DOHH2 (cell line): ENCODE measurements at regions not wholly inside any gene's neighbourhood (a gene's known extent, or its start where the extent isn't known, plus 50 kb on each side); places are given as distances from the start of the nearest gene placed in this dataset.

Experiments used
- H3F3A ChIP-seq: fragments of 200-600 bp; sonication (generic), shearing (Covaris generic); 2 replicates; pipeline ENCODE4 v1.6.0; 2016; ENCODE audit warnings: antibody characterized with exemption, mild to moderate bottlenecking; ENCODE audit not compliant: control insufficient read depth, insufficient read depth
- H3K27ac ChIP-seq: fragments of 200-600 bp; sonication (generic); 2 replicates; pipeline ENCODE4 v1.5.1; 2014; ENCODE audit warnings: low read depth, mild to moderate bottlenecking, low read length, moderate library complexity
- H3K27me3 ChIP-seq: fragments of 200-600 bp; sonication (generic); 2 replicates; pipeline ENCODE4 v1.6.1; 2014; ENCODE audit warnings: mild to moderate bottlenecking, low read length, mixed read lengths; ENCODE audit not compliant: control insufficient read depth
- H3K36me3 ChIP-seq: fragments of 200-600 bp; sonication (generic); 2 replicates; pipeline ENCODE4 v1.6.1; 2014; ENCODE audit warnings: mild to moderate bottlenecking, low read length, moderate library complexity, mixed read lengths; ENCODE audit not compliant: control insufficient read depth
- H3K4me1 ChIP-seq: fragments of 200-600 bp; sonication (generic); 2 replicates; pipeline ENCODE4 v1.6.1; 2014; ENCODE audit warnings: mild to moderate bottlenecking, low read length, mixed read lengths; ENCODE audit not compliant: control insufficient read depth
- H3K4me2 ChIP-seq: fragments of 200-600 bp; sonication (generic); 2 replicates; pipeline ENCODE4 v1.6.0; 2014; ENCODE audit warnings: mild to moderate bottlenecking, low read length, moderate library complexity
- H3K4me3 ChIP-seq: fragments of 200-600 bp; sonication (generic); 2 replicates; pipeline ENCODE4 v1.5.1; 2014; ENCODE audit warnings: mild to moderate bottlenecking, low read length, mixed read lengths
- H3K79me2 ChIP-seq: fragments of 200-600 bp; sonication (generic); 2 replicates; pipeline ENCODE4 v1.6.1; 2014; ENCODE audit warnings: mild to moderate bottlenecking, low read length, mixed read lengths; ENCODE audit not compliant: control insufficient read depth
- H3K9me2 ChIP-seq: fragments of 200-600 bp; sonication (generic); replicated peaks from 2 replicates; pipeline ENCODE4 v1.6.1; 2014; ENCODE audit warnings: mild to moderate bottlenecking, low read length, mixed read lengths; ENCODE audit not compliant: control insufficient read depth
- H3K9me3 ChIP-seq: fragments of 200-600 bp; sonication (generic); 2 replicates; pipeline ENCODE4 v1.6.1; 2014; ENCODE audit warnings: antibody characterized with exemption, low read length, mixed read lengths; ENCODE audit not compliant: control insufficient read depth, insufficient read depth
- H4K20me1 ChIP-seq: fragments of 200-600 bp; sonication (generic); 2 replicates; pipeline ENCODE4 v1.6.0; 2014; ENCODE audit warnings: low read depth, mild to moderate bottlenecking, antibody characterized with exemption, low read length, moderate library complexity; ENCODE audit not compliant: control insufficient read depth, insufficient read depth
- EZH2phosphoT487 ChIP-seq: fragments of 200-600 bp; sonication (generic); IDR thresholded peaks from 2 replicates; pipeline ENCODE4 v1.6.1; 2017; ENCODE audit warnings: borderline replicate concordance, mild to moderate bottlenecking, antibody characterized with exemption, low read length, moderate library complexity, mixed read lengths
- TF ChIP-seq, protein P1 (sequence below): fragments of 200-600 bp; sonication (generic); IDR thresholded peaks from one replicate; pipeline ENCODE4 v1.5.1; 2014; ENCODE audit warnings: antibody characterized with exemption, mild to moderate bottlenecking, low read depth, low read length; ENCODE audit not compliant: poor library complexity, severe bottlenecking

GRCh38 chr17:53950207-53950857 lies 127.6 kb downstream of the KIF2B start:
- no peak overlapping the region for H3K27ac ChIP-seq
- no peaks in the 10 kb centered on the region for H4K20me1 ChIP-seq
- H3K36me3 ChIP-seq: no peaks in the 10 kb centered on the region
- H3K4me2 ChIP-seq: no peak overlapping the region
- no peak for TF ChIP-seq EZH2phosphoT487
- TF ChIP-seq, protein P1, sequence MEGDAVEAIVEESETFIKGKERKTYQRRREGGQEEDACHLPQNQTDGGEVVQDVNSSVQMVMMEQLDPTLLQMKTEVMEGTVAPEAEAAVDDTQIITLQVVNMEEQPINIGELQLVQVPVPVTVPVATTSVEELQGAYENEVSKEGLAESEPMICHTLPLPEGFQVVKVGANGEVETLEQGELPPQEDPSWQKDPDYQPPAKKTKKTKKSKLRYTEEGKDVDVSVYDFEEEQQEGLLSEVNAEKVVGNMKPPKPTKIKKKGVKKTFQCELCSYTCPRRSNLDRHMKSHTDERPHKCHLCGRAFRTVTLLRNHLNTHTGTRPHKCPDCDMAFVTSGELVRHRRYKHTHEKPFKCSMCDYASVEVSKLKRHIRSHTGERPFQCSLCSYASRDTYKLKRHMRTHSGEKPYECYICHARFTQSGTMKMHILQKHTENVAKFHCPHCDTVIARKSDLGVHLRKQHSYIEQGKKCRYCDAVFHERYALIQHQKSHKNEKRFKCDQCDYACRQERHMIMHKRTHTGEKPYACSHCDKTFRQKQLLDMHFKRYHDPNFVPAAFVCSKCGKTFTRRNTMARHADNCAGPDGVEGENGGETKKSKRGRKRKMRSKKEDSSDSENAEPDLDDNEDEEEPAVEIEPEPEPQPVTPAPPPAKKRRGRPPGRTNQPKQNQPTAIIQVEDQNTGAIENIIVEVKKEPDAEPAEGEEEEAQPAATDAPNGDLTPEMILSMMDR: no peak
- H3K9me3 ChIP-seq: peaks cover 4% of the 10 kb centered on the region; the same call in 1 of the 2 replicates
- no peaks in the 10 kb centered on the region for H3F3A ChIP-seq
- H3K9me2 ChIP-seq: no peaks in the 10 kb centered on the region
- H3K27me3 ChIP-seq: no peaks in the 10 kb centered on the region
- H3K79me2 ChIP-seq: no peaks in the 10 kb centered on the region
- H3K4me1 ChIP-seq: no peaks in the 10 kb centered on the region
- no peak overlapping the region for H3K4me3 ChIP-seq

DNA sequence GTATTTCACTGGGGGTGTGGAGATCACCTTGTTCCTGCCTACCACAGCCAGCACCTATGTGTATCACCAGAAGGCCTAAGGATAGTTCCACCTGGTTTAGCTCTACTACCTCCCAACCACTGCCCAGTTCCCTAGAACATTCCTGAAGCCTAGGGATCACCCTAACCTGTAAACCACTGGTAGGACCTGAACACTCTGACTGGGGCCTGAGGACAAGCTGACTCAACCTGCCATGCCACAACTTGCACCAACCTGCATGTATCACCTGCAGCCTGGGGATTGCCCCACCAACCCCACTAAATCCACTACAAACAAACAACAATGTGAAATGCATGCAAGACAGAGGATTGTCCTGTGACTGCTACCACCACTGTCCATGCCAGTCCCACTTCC lies 128.1 kb downstream of the KIF2B start:
- no peaks in the 10 kb centered on the region for H4K20me1 ChIP-seq
- TF ChIP-seq EZH2phosphoT487: no peak
- TF ChIP-seq, protein P1: no peak
- H3K4me2 ChIP-seq: no peak overlapping the region
- H3K27me3 ChIP-seq: no peaks in the 10 kb centered on the region
- peaks cover 4% of the 10 kb centered on the region; the same call in 1 of the 2 replicates for H3K9me3 ChIP-seq
- H3K9me2 ChIP-seq: no peaks in the 10 kb centered on the region
- no peaks in the 10 kb centered on the region for H3K4me1 ChIP-seq
- no peaks in the 10 kb centered on the region for H3K36me3 ChIP-seq
- no peaks in the 10 kb centered on the region for H3K79me2 ChIP-seq
- no peak overlapping the region for H3K27ac ChIP-seq
- H3F3A ChIP-seq: no peaks in the 10 kb centered on the region
- no peak overlapping the region for H3K4me3 ChIP-seq

DNA sequence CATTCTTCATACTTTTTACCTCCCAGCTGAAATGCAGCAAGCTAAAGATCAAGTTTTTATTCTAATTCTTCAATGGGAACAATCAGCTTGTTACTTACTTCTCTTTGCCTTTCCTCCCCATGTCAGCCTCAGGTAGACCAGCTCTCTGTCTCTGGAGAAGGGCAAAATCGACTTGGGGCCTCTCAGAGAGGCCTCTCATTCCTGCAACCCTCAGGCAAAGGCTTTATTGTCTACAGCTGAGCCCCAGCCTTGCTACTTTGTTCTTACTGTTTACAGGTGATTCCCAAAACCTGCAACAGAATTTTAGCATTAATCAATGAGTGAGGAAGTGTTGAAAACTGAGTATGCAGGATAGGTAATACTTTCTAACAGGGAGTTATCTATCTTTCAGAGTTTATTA lies 148.6 kb downstream of the KIF2B start:
- Histone ChIP-seq H3K9me2 (no peaks in the 10 kb centered on the region), H3K4me2 (no peak overlapping the region), H3K27me3 (no peaks in the 10 kb centered on the region), H3K27ac (no peak overlapping the region), H3K36me3 (no peaks in the 10 kb centered on the region), H4K20me1 (no peaks in the 10 kb centered on the region), H3K4me3 (no peak overlapping the region), H3K9me3 (no peaks in the 10 kb centered on the region), H3K79me2 (no peaks in the 10 kb centered on the region), H3K4me1 (no peaks in the 10 kb centered on the region), H3F3A (no peaks in the 10 kb centered on the region)
- no peak for TF ChIP-seq EZH2phosphoT487
- TF ChIP-seq, protein P1: no peak
